Keratinocyte (primary cell): ENCODE measurements at regions not wholly inside any gene's neighbourhood (a gene's known extent, or its start where the extent isn't known, plus 50 kb on each side); places are given as distances from the start of the nearest gene placed in this dataset.

ENCODE experiments used
- EZH2 ChIP-seq: IDR thresholded peaks from one replicate; pipeline ENCODE4 v1.6.1; 2012; ENCODE audit warnings: inconsistent platforms, mild to moderate bottlenecking, low read length, moderate library complexity
- TF ChIP-seq, protein P1 (sequence below), 3 experiments: IDR thresholded peaks in 1 of 3; conservative IDR thresholded peaks in 1 of 3; optimal IDR thresholded peaks in 1 of 3; 2 replicates in 2 of 3; 3 replicates in 1 of 3; pipeline versions ENCODE3 to v1.5.1; 2011; ENCODE audit warnings: low read length in 3 of 3, mild to moderate bottlenecking in 3 of 3, moderate library complexity in 2 of 3, control low read depth in 1 of 3, inconsistent platforms in 1 of 3; ENCODE audit not compliant: insufficient read depth in 2 of 3; ENCODE audit errors: extremely low read depth in 1 of 3

DNA sequence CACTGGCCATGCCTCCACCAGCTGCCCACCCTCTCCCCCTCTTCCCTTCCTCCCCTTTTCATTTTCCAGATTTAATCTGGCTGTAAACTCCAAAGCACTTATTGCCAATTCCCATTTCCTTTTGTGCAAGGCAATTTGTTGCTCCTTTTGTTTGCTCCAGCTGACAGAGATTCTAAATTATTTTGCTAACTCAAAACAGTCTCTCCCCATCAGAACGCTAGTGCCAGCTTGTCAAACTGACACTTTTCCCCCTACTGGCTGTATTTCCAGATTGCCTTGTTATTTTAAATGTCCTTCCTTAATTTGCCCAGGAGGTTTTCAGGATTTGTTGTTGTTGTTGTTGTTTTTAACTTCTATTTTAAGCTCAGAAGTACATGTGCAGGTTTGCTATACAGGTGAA is 57.0 kb upstream of the PAK1 start:
- TF ChIP-seq, protein P1, sequence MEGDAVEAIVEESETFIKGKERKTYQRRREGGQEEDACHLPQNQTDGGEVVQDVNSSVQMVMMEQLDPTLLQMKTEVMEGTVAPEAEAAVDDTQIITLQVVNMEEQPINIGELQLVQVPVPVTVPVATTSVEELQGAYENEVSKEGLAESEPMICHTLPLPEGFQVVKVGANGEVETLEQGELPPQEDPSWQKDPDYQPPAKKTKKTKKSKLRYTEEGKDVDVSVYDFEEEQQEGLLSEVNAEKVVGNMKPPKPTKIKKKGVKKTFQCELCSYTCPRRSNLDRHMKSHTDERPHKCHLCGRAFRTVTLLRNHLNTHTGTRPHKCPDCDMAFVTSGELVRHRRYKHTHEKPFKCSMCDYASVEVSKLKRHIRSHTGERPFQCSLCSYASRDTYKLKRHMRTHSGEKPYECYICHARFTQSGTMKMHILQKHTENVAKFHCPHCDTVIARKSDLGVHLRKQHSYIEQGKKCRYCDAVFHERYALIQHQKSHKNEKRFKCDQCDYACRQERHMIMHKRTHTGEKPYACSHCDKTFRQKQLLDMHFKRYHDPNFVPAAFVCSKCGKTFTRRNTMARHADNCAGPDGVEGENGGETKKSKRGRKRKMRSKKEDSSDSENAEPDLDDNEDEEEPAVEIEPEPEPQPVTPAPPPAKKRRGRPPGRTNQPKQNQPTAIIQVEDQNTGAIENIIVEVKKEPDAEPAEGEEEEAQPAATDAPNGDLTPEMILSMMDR (optimal IDR thresholded peaks at IDR 0.05 in 1 of 3, IDR thresholded peaks at IDR 0.05 in 1 of 3, conservative IDR thresholded peaks at IDR 0.05 in 1 of 3; ENCODE audit: extremely low read depth in 1 of 3, insufficient read depth in 2 of 3, low read length in 3 of 3), result no peak
- TF ChIP-seq EZH2, result no peak
